OCI-LY1 (cell line): ENCODE measurements at regions not wholly inside any gene's neighbourhood (a gene's known extent, or its start where the extent isn't known, plus 50 kb on each side); places are given as distances from the start of the nearest gene placed in this dataset.
"Not testable (repeated sequence)": the region's sequence is repeated elsewhere in the genome, so short reads cannot be mapped to it uniquely, and the experiment has no call there.

Experiments used
- EZH2 ChIP-seq: fragments of 200-600 bp; sonication (generic), shearing (Covaris generic); IDR thresholded peaks from 2 replicates; pipeline ENCODE4 v1.8.0; 2017; ENCODE audit warnings: borderline replicate concordance, mixed run types, mild to moderate bottlenecking, antibody characterized with exemption, low read length, moderate library complexity, mixed read lengths
- TF ChIP-seq, protein P1 (sequence below): fragments of 200-600 bp; sonication (generic), shearing (Covaris generic); IDR thresholded peaks from 2 replicates; pipeline ENCODE4 v1.5.1; 2017; ENCODE audit warnings: mild to moderate bottlenecking, antibody characterized with exemption, low read length, moderate library complexity, mixed read lengths

DNA sequence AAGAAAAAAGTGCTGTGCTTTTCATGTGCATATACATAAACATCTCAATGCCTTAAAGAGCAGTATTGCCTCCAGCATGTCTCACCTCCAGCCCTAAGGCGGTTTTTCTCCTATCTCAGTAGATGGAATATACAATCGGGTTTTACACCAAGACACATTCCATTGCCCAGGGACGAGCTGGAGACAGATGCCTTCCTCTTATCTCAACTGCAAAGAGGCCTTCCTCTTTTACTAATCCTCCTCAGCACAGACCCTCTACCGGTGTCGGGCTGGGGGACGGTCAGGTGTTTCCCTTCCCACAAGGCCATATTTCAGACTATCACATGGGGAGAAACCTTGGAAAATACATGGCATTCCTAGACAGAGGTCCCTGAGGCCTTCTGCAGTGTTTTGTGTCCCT lies 385.3 kb downstream of the AMY1C start:
- TF ChIP-seq, protein P1, sequence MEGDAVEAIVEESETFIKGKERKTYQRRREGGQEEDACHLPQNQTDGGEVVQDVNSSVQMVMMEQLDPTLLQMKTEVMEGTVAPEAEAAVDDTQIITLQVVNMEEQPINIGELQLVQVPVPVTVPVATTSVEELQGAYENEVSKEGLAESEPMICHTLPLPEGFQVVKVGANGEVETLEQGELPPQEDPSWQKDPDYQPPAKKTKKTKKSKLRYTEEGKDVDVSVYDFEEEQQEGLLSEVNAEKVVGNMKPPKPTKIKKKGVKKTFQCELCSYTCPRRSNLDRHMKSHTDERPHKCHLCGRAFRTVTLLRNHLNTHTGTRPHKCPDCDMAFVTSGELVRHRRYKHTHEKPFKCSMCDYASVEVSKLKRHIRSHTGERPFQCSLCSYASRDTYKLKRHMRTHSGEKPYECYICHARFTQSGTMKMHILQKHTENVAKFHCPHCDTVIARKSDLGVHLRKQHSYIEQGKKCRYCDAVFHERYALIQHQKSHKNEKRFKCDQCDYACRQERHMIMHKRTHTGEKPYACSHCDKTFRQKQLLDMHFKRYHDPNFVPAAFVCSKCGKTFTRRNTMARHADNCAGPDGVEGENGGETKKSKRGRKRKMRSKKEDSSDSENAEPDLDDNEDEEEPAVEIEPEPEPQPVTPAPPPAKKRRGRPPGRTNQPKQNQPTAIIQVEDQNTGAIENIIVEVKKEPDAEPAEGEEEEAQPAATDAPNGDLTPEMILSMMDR = not testable (repeated sequence)
- not testable (repeated sequence) for TF ChIP-seq EZH2
